SH-SY5Y (cell line): ENCODE measurements at regions not wholly inside any gene's neighbourhood (a gene's known extent, or its start where the extent isn't known, plus 50 kb on each side); places are given as distances from the start of the nearest gene placed in this dataset.

ENCODE experiments used
- GATA2 ChIP-seq: IDR thresholded peaks from 2 replicates; pipeline ENCODE4 v1.6.1; 2011; ENCODE audit warnings: mild to moderate bottlenecking, low read depth, low read length
- GATA3 ChIP-seq: IDR thresholded peaks from 2 replicates; pipeline ENCODE4 v1.6.1; 2011; ENCODE audit warnings: low read depth, mild to moderate bottlenecking, low read length, moderate library complexity

DNA sequence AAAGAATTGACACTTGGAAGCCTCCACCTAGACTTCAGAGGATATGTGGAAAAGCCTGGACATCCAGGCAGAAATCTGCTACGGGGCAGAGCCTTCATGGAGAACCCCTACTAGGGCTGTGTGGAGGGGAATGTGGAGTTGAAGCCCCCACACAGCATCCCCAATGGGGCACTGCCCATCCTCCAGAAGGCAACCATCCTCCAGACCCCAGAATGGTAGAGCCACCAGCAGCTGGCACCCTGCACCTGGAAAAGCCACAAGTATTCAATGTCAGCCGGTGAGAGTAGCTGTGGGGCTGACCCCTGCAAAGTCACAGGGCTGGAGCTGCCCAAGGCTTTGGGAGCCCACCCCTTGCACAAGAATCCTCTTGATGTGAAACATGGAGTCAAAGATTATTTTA is 53.6 kb upstream of the SNTG2 start:
- no peak for TF ChIP-seq GATA3
- TF ChIP-seq GATA2, result no peak
